Parathyroid adenoma (tissue), 2 donors: ENCODE measurements at regions not wholly inside any gene's neighbourhood (a gene's known extent, or its start where the extent isn't known, plus 50 kb on each side); places are given as distances from the start of the nearest gene placed in this dataset.

Experiments used
- H2AFZ ChIP-seq: fragments of 300-600 bp; sonication (generic); one replicate; pipeline ENCODE4 v1.7.0; 2017; ENCODE audit warnings: antibody characterized with exemption, mild to moderate bottlenecking
- H3K27ac ChIP-seq: fragments of 300-600 bp; sonication (generic); one replicate; pipeline ENCODE4 v1.7.0; 2017
- H3K27me3 ChIP-seq: fragments of 300-600 bp; sonication (generic); one replicate; pipeline ENCODE4 v1.7.0; 2017; ENCODE audit warnings: low read length; ENCODE audit not compliant: control insufficient read depth, insufficient read depth
- H3K36me3 ChIP-seq: fragments of 300-600 bp; sonication (generic); one replicate; pipeline ENCODE4 v1.7.0; 2017; ENCODE audit warnings: low read length; ENCODE audit not compliant: control insufficient read depth, insufficient read depth
- H3K4me1 ChIP-seq: fragments of 300-600 bp; sonication (generic); one replicate; pipeline ENCODE4 v1.7.0; 2017; ENCODE audit warnings: control low read depth
- H3K4me2 ChIP-seq: fragments of 300-600 bp; sonication (generic); one replicate; pipeline ENCODE4 v1.7.0; 2017; ENCODE audit warnings: low read length
- H3K4me3 ChIP-seq: fragments of 300-600 bp; sonication (generic); one replicate; pipeline ENCODE4 v1.7.0; 2017; ENCODE audit warnings: low read depth, low read length
- H3K79me2 ChIP-seq: fragments of 300-600 bp; sonication (generic); one replicate; pipeline ENCODE4 v1.7.0; 2017; ENCODE audit warnings: control low read depth
- H3K9ac ChIP-seq: fragments of 300-600 bp; sonication (generic); one replicate; pipeline ENCODE4 v1.7.0; 2017; ENCODE audit warnings: mild to moderate bottlenecking
- H3K9me3 ChIP-seq: fragments of 300-600 bp; sonication (generic); one replicate; pipeline ENCODE4 v1.7.0; 2017; ENCODE audit warnings: low read length; ENCODE audit not compliant: control insufficient read depth
- TF ChIP-seq, protein P1 (sequence below): fragments of 300-600 bp; sonication (generic); IDR thresholded peaks from one replicate; pipeline ENCODE4 v1.7.0; 2017; ENCODE audit warnings: antibody characterized with exemption, mild to moderate bottlenecking
- donor health status: primary hyperparathyroidism.

DNA sequence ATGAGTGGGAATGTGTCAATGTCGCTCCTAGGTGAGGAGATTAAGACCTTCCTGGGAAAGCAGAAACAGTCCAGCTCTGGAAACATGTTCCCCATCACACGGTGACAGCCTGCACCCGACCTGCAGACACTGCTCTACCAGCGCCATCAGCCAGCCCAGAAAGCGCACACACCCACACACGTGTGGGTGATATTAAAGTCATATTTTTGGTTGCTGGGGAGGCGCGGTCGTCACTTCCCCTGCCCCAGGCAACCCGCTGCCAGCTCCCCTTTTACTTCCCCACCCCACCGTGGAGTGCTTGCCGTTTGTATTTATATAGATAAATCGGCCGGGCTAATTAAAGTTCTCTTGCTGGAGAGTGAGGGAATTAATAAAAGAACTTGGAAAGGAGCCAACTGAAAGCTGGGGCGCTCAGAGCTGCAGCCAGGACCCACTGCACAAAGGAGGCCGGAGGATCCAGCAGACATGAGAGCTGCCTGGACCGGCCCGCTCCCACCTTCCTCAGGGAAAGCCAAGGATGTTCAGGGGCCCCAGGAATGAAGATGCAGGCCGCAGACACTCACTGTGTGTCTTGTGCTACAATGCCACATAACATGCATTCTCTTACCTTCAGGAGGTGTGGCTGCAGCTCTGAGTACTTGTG is 145.2 kb upstream of the UNC5B start:
- Histone ChIP-seq H3K27ac (no peak overlapping the region), H3K4me2 (no peak overlapping the region), H2AFZ (no peak overlapping the region), H3K9me3 (no peaks in the 10 kb centered on the region), H3K27me3 (no peaks in the 10 kb centered on the region), H3K4me1 (no peaks in the 10 kb centered on the region), H3K4me3 (no peak overlapping the region), H3K36me3 (no peaks in the 10 kb centered on the region), H3K9ac (no peak overlapping the region), H3K79me2 (no peaks in the 10 kb centered on the region)
- TF ChIP-seq, protein P1, sequence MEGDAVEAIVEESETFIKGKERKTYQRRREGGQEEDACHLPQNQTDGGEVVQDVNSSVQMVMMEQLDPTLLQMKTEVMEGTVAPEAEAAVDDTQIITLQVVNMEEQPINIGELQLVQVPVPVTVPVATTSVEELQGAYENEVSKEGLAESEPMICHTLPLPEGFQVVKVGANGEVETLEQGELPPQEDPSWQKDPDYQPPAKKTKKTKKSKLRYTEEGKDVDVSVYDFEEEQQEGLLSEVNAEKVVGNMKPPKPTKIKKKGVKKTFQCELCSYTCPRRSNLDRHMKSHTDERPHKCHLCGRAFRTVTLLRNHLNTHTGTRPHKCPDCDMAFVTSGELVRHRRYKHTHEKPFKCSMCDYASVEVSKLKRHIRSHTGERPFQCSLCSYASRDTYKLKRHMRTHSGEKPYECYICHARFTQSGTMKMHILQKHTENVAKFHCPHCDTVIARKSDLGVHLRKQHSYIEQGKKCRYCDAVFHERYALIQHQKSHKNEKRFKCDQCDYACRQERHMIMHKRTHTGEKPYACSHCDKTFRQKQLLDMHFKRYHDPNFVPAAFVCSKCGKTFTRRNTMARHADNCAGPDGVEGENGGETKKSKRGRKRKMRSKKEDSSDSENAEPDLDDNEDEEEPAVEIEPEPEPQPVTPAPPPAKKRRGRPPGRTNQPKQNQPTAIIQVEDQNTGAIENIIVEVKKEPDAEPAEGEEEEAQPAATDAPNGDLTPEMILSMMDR = no peak

DNA sequence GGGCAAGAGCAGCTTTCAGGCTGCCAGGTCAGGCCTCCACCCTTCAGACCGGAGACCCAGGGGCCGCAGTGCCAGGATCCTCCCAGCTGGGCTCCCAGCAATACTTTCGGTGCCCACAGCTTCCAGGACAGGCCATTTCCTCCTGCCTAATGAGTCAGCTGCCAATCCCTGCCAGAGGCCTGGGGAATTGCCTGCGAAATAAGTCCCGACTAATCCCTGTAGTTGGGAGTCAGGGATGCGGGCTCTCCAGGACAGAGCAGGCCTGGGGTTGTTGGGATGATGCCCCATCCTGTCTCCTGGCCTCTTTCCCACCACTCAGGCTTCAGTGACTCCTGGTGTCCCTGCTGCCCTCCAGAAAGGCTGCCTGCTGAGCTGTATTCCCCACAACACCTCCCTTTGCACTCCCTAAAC is 143.5 kb upstream of the UNC5B start:
- TF ChIP-seq, protein P1 = no peak
- Histone ChIP-seq H3K9ac (no peak overlapping the region), H3K36me3 (no peaks in the 10 kb centered on the region), H3K27me3 (no peaks in the 10 kb centered on the region), H3K4me3 (no peak overlapping the region), H3K9me3 (no peaks in the 10 kb centered on the region), H3K4me2 (no peak overlapping the region), H3K4me1 (no peaks in the 10 kb centered on the region), H2AFZ (no peak overlapping the region), H3K79me2 (no peaks in the 10 kb centered on the region), H3K27ac (no peak overlapping the region)

DNA sequence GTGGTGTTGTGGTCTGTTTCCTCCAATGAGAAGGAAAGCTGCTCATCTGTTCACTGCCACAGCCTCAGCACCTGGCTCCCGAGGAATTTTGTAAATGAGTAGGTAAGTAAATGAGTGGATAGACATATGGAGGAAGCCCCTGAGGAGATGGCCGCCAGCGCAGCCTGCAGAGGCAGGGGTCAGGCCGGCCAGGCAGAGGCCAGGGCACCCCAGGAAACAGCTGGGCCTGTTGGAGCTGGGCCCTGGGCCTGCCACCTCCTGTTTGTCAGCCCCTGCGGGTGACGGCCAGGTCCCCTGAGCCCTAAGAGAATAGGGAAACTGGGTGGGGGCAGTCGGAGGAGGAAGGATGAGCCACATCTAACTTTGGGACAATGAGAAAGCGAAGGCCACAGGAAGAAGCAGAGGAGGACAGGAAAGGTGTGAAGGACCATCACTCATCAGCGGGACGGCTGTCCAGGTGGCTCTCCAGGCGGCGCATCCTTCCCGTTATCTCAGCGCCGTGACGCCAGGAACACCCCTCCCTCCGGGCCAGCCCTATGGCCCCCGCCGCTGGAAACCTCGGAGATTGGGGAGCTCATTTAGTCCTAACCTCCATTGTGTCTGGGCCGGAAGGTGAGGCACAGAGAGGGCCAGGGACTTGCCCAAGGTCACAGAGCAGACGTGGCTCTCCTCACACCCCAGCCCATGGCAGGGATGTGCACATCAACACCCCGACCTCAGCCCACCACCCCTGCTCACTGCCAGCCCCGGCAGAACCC is 142.3 kb upstream of the UNC5B start:
- H2AFZ ChIP-seq = no peak overlapping the region
- H3K4me2 ChIP-seq = no peak overlapping the region
- H3K36me3 ChIP-seq = no peaks in the 10 kb centered on the region
- no peak overlapping the region for H3K27ac ChIP-seq
- H3K27me3 ChIP-seq = no peaks in the 10 kb centered on the region
- H3K4me3 ChIP-seq = no peak overlapping the region
- no peaks in the 10 kb centered on the region for H3K9me3 ChIP-seq
- H3K4me1 ChIP-seq = no peaks in the 10 kb centered on the region
- no peak overlapping the region for H3K9ac ChIP-seq
- TF ChIP-seq, protein P1 = no peak
- H3K79me2 ChIP-seq = no peaks in the 10 kb centered on the region

DNA sequence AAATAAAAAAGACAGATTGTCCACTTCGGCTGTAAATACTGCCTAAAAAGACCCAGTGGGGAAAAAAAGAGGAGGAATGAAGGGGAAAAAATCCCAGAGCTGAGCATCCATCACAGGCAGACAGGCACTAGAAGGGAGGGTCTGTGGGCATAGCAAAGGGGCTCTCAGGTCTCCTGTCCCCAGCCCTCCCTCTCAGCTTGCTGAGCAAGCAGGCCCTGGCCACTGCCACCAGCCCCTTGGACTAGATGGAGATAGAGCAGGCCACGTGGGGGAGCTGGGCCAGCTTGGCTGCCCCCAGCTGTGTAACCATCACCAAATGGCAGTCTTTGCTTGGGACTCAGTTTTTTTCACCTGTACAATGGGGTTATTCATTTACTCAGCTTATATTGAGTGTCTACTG is 141.6 kb upstream of the UNC5B start:
- Histone ChIP-seq H3K79me2 (no peaks in the 10 kb centered on the region), H3K36me3 (no peaks in the 10 kb centered on the region), H3K4me3 (no peak overlapping the region), H3K4me2 (no peak overlapping the region), H3K9ac (no peak overlapping the region), H3K27me3 (no peaks in the 10 kb centered on the region), H3K9me3 (no peaks in the 10 kb centered on the region), H3K27ac (no peak overlapping the region), H3K4me1 (no peaks in the 10 kb centered on the region), H2AFZ (no peak overlapping the region)
- TF ChIP-seq, protein P1 = no peak
